Adrenal gland (tissue), 9 donors: ENCODE measurements at regions not wholly inside any gene's neighbourhood (a gene's known extent, or its start where the extent isn't known, plus 50 kb on each side); places are given as distances from the start of the nearest gene placed in this dataset.
A peak's percentile ranks its signal among the peaks of the same experiment; 100 is the strongest.

Experiments used
- DNase-seq, 7 donors: peaks; one replicate each; pipeline ENCODE4 v3.0.0-alpha.2; 2019 to 2020
- H3K27ac ChIP-seq, 5 donors: fragments of 200-600 bp; sonication (generic) in 4 of 5; 1 replicate in 3 of 5; 2 replicates in 2 of 5; pipeline versions ENCODE4 v1.5.1 to v1.8.0; 2016 to 2020; ENCODE audit warnings: mild to moderate bottlenecking in 1 of 5
- H3K27me3 ChIP-seq: fragments of 200-600 bp; 2 replicates; pipeline ENCODE4 v1.8.0; 2021
- H3K36me3 ChIP-seq, 2 donors: fragments of 200-600 bp; replicated peaks in 1 of 2; 1 replicate in 1 of 2; 2 replicates in 1 of 2; pipeline versions ENCODE4 v1.5.1 to v1.8.0; 2018 to 2022
- H3K4me1 ChIP-seq, 2 donors: fragments of 200-600 bp; replicated peaks in 1 of 2; 1 replicate in 1 of 2; 2 replicates in 1 of 2; pipeline versions ENCODE4 v1.5.1 to v1.8.0; 2018 to 2021
- H3K4me3 ChIP-seq, 4 donors: fragments of 200-600 bp; sonication (generic) in 3 of 4; one replicate each; pipeline ENCODE4 v1.5.1; 2016 to 2018
- H3K9me3 ChIP-seq, 3 donors: fragments of 200-600 bp; sonication (generic) in 1 of 3; replicated peaks in 1 of 3; 1 replicate in 2 of 3; 2 replicates in 1 of 3; pipeline versions ENCODE4 v1.5.1 to v1.8.0; 2016 to 2021
- POLR2A ChIP-seq, 2 donors: fragments of 450-650 bp; IDR thresholded peaks; one replicate each; pipeline ENCODE4 v1.6.1; 2017; ENCODE audit warnings: antibody characterized with exemption in 2 of 2, mild to moderate bottlenecking in 2 of 2, moderate library complexity in 1 of 2
- WGBS, 4 donors: extraction: QIAGEN DNeasy Blood & Tissue Kit in 2 of 4; methylation state at CpG; one replicate each; pipeline versions ENCODE4 v1.1.5 to v1.1.7; 2013 to 2017; 5-methylcytosine and 5-hydroxymethylcytosine counted together
- intact Hi-C, 2 donors: fragments of 100-400 bp; cut with DNase I; formaldehyde crosslinking; loops; one replicate each; pipeline versions ENCODE4 v1.14.1 to v1.15.0; 2022 to 2023
- TF ChIP-seq, protein P1 (sequence below), 6 experiments: fragments of 450-650 bp in 4 of 6; fragments of 200-600 bp in 2 of 6; sonication (generic) in 1 of 6; IDR thresholded peaks; 1 replicate in 5 of 6; 2 replicates in 1 of 6; pipeline versions ENCODE4 v1.5.1 to v1.8.0; 2016 to 2021; ENCODE audit warnings: antibody characterized with exemption in 6 of 6, mild to moderate bottlenecking in 2 of 6, moderate library complexity in 1 of 6
- donor health status: healthy with polysubstance abuse.
- donor health status: Bipolar disorder and iron deficiency.
- donor health status: DM: yes; HTN: yes; CAD: no.
- donor health status: DM: no; HTN: no; CAD: no.
- donor health status: DM: no; HTN: no; CAD: no.

DNA sequence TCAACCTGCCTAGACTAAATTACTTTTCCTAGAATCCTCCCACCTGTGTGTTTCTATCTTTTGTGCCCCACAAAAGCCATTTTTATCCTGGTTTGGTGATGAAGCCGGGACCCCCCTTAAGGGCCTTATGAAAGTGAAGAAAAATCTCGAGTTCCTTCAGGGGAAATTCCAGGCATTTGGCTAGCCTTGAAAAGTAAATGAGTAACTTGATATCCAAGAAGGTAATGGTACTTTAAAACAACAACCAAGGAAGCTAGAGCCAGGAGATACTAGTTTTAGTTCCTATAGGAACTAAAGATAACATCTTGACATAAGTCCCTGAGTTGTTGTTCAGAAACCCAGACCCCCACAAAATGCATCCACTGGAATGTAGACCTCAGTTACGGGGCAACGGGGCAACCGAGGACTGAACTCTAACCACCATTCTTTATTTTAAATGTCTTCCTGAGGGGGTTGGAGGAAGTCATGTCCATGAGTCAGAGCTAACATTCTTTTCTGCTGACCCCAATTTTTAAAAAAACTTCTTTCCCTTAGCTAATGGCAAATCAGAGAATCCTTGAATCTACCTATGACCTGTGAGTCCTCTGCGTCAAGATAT lies 73.9 kb downstream of the VCX3A start:
- H3K4me1 ChIP-seq, result no peaks in the 10 kb centered on the region
- TF ChIP-seq, protein P1, sequence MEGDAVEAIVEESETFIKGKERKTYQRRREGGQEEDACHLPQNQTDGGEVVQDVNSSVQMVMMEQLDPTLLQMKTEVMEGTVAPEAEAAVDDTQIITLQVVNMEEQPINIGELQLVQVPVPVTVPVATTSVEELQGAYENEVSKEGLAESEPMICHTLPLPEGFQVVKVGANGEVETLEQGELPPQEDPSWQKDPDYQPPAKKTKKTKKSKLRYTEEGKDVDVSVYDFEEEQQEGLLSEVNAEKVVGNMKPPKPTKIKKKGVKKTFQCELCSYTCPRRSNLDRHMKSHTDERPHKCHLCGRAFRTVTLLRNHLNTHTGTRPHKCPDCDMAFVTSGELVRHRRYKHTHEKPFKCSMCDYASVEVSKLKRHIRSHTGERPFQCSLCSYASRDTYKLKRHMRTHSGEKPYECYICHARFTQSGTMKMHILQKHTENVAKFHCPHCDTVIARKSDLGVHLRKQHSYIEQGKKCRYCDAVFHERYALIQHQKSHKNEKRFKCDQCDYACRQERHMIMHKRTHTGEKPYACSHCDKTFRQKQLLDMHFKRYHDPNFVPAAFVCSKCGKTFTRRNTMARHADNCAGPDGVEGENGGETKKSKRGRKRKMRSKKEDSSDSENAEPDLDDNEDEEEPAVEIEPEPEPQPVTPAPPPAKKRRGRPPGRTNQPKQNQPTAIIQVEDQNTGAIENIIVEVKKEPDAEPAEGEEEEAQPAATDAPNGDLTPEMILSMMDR (IDR thresholded peaks at IDR 0.05), result no peak
- TF ChIP-seq POLR2A (IDR thresholded peaks at IDR 0.05), result no peak
- H3K36me3 ChIP-seq, result no peaks in the 10 kb centered on the region
- WGBS, 4 donors, result 30 to 50% (median 46%) methylated on average over 6 of the region's 6 CpGs
- intact Hi-C loops, result no loop called here
- no peaks in the 10 kb centered on the region for H3K9me3 ChIP-seq
- no peak overlapping the region for H3K4me3 ChIP-seq
- no peak overlapping the region for H3K27ac ChIP-seq
- no peak for DNase-seq
- no peaks in the 10 kb centered on the region for H3K27me3 ChIP-seq

GRCh38 chrX:6456196-6456595 lies 78.7 kb downstream of the VCX3A start:
- intact Hi-C loops, result no loop called here
- H3K4me1 ChIP-seq, result no peaks in the 10 kb centered on the region
- no peaks in the 10 kb centered on the region for H3K36me3 ChIP-seq
- no peak for DNase-seq
- no peak overlapping the region for H3K27ac ChIP-seq
- TF ChIP-seq POLR2A (IDR thresholded peaks at IDR 0.05), result no peak
- TF ChIP-seq, protein P1 (IDR thresholded peaks at IDR 0.05), result no peak
- H3K4me3 ChIP-seq, result no peak overlapping the region
- H3K9me3 ChIP-seq, result no peaks in the 10 kb centered on the region
- H3K27me3 ChIP-seq, result no peaks in the 10 kb centered on the region
- WGBS, 4 donors, result 66 to 77% (median 68%) methylated on average over 5 to 6 of the region's 6 CpGs

GRCh38 chrX:6449946-6450345 lies 85.0 kb downstream of the VCX3A start:
- intact Hi-C loops, result no loop called here
- H3K4me1 ChIP-seq, result no peaks in the 10 kb centered on the region
- no peaks in the 10 kb centered on the region for H3K36me3 ChIP-seq
- 35 to 56% (median 40%) methylated on average over 2 of the region's 2 CpGs for WGBS, 4 donors
- no peak for TF ChIP-seq POLR2A (IDR thresholded peaks at IDR 0.05)
- TF ChIP-seq, protein P1 (IDR thresholded peaks at IDR 0.05), result no peak
- DNase-seq, result no peak
- no peak overlapping the region for H3K4me3 ChIP-seq
- no peak overlapping the region for H3K27ac ChIP-seq
- no peaks in the 10 kb centered on the region for H3K27me3 ChIP-seq
- H3K9me3 ChIP-seq, result no peaks in the 10 kb centered on the region

- no peaks in the 10 kb centered on the region for H3K9me3 ChIP-seq
- TF ChIP-seq POLR2A (IDR thresholded peaks at IDR 0.05), result no peak
- TF ChIP-seq, protein P1 (IDR thresholded peaks at IDR 0.05), result no peak
- intact Hi-C loops, result no loop called here
- no peaks in the 10 kb centered on the region for H3K27me3 ChIP-seq
- H3K4me1 ChIP-seq, result no peaks in the 10 kb centered on the region
- 0 to 20% (median 12%) methylated on average over 1 of the region's 1 CpG for WGBS, 4 donors
- H3K27ac ChIP-seq, result no peak overlapping the region
- H3K36me3 ChIP-seq, result no peaks in the 10 kb centered on the region
- no peak overlapping the region for H3K4me3 ChIP-seq
- DNase-seq, result peak in 1 of 7 donors; percentile 0
These were observed 86.9 kb downstream of the VCX3A start for GRCh38 chrX:6448003-6448402.
